Spleen (tissue), 11 donors: ENCODE measurements at regions not wholly inside any gene's neighbourhood (a gene's known extent, or its start where the extent isn't known, plus 50 kb on each side); places are given as distances from the start of the nearest gene placed in this dataset.

Experiments
- DNase-seq: peaks from one replicate; pipeline ENCODE4 v3.0.0-alpha.2; 2020
- H3K27ac ChIP-seq, 8 donors: fragments of 200-600 bp; sonication (generic) in 7 of 8; 1 replicate in 4 of 8; 2 replicates in 4 of 8; pipeline versions ENCODE4 v1.5.0 to v1.8.0; 2016 to 2021; ENCODE audit warnings: inconsistent platforms in 4 of 8, mild to moderate bottlenecking in 4 of 8, moderate library complexity in 1 of 8
- H3K27me3 ChIP-seq, 7 donors: fragments of 200-600 bp; sonication (generic) in 6 of 7; replicated peaks in 1 of 7; 1 replicate in 4 of 7; 2 replicates in 3 of 7; pipeline versions ENCODE4 v1.5.0 to v1.8.0; 2016 to 2021; ENCODE audit warnings: inconsistent platforms in 3 of 7, mild to moderate bottlenecking in 1 of 7
- H3K36me3 ChIP-seq, 6 donors: fragments of 200-600 bp; sonication (generic) in 5 of 6; 1 replicate in 4 of 6; 2 replicates in 2 of 6; pipeline versions ENCODE4 v1.5.0 to v1.8.0; 2016 to 2021; ENCODE audit warnings: inconsistent platforms in 2 of 6
- H3K4me1 ChIP-seq, 6 donors: fragments of 200-600 bp; sonication (generic) in 5 of 6; 1 replicate in 3 of 6; 2 replicates in 3 of 6; pipeline versions ENCODE4 v1.5.0 to v1.8.0; 2016 to 2021; ENCODE audit warnings: inconsistent platforms in 3 of 6
- H3K4me3 ChIP-seq, 8 donors: fragments of 200-600 bp; sonication (generic) in 7 of 8; 1 replicate in 4 of 8; 2 replicates in 4 of 8; pipeline versions ENCODE4 v1.5.0 to v1.8.0; 2016 to 2021; ENCODE audit warnings: inconsistent platforms in 4 of 8, mild to moderate bottlenecking in 4 of 8, moderate library complexity in 2 of 8
- H3K9me3 ChIP-seq, 8 donors: fragments of 200-600 bp; sonication (generic) in 7 of 8; 1 replicate in 4 of 8; 2 replicates in 4 of 8; pipeline versions ENCODE4 v1.5.0 to v1.8.0; 2016 to 2021; ENCODE audit warnings: inconsistent platforms in 4 of 8
- POLR2A ChIP-seq, 3 donors: fragments of 450-650 bp; IDR thresholded peaks; one replicate each; pipeline ENCODE4 v1.5.1; 2017; ENCODE audit warnings: antibody characterized with exemption in 3 of 3, mild to moderate bottlenecking in 1 of 3
- POLR2AphosphoS5 ChIP-seq, 3 donors: sonication (generic); formaldehyde crosslinking; IDR thresholded peaks; one replicate each; pipeline ENCODE4 v1.5.1; 2017; ENCODE audit warnings: antibody characterized with exemption in 3 of 3
- WGBS, 5 donors: extraction: QIAGEN DNeasy Blood & Tissue Kit in 3 of 5; methylation state at CpG; one replicate each; pipeline versions ENCODE4 v1.1.5 to v1.1.7; 2013 to 2018; 5-methylcytosine and 5-hydroxymethylcytosine counted together
- intact Hi-C: fragments of 100-400 bp; cut with DNase I; formaldehyde crosslinking; loops from one replicate; pipeline ENCODE4 v1.15.0; 2023; ENCODE audit warnings: low total_unique reads
- TF ChIP-seq, protein P1 (sequence below), 11 experiments: fragments of 200-600 bp in 7 of 11; fragments of 450-650 bp in 4 of 11; sonication (generic) in 4 of 11; IDR thresholded peaks in 8 of 11; conservative IDR thresholded peaks in 3 of 11; 1 replicate in 7 of 11; 2 replicates in 4 of 11; pipeline versions ENCODE4 v1.4.0 to v1.8.0; 2016 to 2021; ENCODE audit warnings: antibody characterized with exemption in 11 of 11, inconsistent platforms in 4 of 11, mild to moderate bottlenecking in 1 of 11
- donor health status: healthy with polysubstance abuse.
- donor health status: DM: no; HTN: no; CAD: no; lungs with moderate emphysema.
- donor health status: DM: no; HTN: no; CAD: no.
- donor health status: Bipolar disorder and iron deficiency.
- donor health status: healthy.
- donor health status: DM: no; HTN: no; CAD: no.
- donor health status: DM: yes; HTN: yes; CAD: no.

DNA sequence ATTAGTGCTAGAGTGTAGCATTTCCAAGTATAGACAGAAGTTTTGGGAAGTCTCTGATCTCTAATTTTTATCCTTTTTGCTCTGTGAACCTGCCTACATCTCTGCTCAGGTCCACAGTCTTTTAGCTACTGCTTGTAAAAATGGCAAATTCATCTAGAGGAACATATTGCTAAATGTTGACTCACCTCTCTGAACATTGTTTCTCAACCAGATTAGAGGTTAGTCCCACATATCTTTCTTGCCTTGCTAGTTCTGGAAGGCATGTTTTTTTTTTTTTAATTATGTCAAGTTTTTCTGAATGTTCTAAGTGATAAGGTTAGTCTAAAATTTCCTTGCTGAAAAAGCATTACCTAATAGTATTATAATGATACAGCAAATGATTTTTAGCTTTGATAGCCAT is 2889.6 kb upstream of the PCDH20 start:
- intact Hi-C loops = no loop called here
- TF ChIP-seq, protein P1, sequence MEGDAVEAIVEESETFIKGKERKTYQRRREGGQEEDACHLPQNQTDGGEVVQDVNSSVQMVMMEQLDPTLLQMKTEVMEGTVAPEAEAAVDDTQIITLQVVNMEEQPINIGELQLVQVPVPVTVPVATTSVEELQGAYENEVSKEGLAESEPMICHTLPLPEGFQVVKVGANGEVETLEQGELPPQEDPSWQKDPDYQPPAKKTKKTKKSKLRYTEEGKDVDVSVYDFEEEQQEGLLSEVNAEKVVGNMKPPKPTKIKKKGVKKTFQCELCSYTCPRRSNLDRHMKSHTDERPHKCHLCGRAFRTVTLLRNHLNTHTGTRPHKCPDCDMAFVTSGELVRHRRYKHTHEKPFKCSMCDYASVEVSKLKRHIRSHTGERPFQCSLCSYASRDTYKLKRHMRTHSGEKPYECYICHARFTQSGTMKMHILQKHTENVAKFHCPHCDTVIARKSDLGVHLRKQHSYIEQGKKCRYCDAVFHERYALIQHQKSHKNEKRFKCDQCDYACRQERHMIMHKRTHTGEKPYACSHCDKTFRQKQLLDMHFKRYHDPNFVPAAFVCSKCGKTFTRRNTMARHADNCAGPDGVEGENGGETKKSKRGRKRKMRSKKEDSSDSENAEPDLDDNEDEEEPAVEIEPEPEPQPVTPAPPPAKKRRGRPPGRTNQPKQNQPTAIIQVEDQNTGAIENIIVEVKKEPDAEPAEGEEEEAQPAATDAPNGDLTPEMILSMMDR (IDR thresholded peaks at IDR 0.05 in 8 of 11, conservative IDR thresholded peaks at IDR 0.05 in 3 of 11) = no peak
- no peak for TF ChIP-seq POLR2AphosphoS5 (IDR thresholded peaks at IDR 0.05)
- no peak for TF ChIP-seq POLR2A (IDR thresholded peaks at IDR 0.05)
- H3K4me1 ChIP-seq = no peaks in the 10 kb centered on the region
- no peak overlapping the region for H3K4me3 ChIP-seq
- no peak for DNase-seq
- no peaks in the 10 kb centered on the region for H3K27me3 ChIP-seq
- H3K9me3 ChIP-seq = peaks cover 0 to 14% (median 4%) of the 10 kb centered on the region in 8 donors
- H3K27ac ChIP-seq = no peak overlapping the region
- H3K36me3 ChIP-seq = no peaks in the 10 kb centered on the region

DNA sequence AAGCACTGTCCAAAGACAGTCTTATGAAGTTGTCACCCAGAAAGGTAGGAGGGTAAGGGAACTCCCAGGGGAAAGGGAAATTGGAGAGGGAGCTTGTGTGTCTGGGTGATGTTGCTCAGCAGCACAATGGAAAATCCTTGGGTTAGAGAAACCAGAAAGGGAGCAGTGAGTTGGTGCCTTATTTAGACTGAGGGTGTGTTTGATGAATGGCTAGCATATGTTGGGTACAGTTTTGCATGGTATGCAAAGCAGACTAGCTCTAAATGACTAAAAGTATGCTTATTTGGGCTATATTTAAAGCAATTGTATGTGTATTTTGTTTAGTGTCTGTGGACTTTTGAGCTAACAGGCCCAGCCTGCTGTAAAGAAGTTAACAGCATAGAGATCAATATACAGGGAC is 2884.6 kb upstream of the PCDH20 start:
- no peak for DNase-seq
- Histone ChIP-seq H3K27ac (no peak overlapping the region), H3K36me3 (no peaks in the 10 kb centered on the region), H3K27me3 (no peaks in the 10 kb centered on the region), H3K4me3 (no peak overlapping the region), H3K9me3 (peaks cover 0 to 20% (median 5%) of the 10 kb centered on the region in 8 donors), H3K4me1 (no peaks in the 10 kb centered on the region)
- TF ChIP-seq, protein P1 (IDR thresholded peaks at IDR 0.05 in 8 of 11, conservative IDR thresholded peaks at IDR 0.05 in 3 of 11) = no peak
- no peak for TF ChIP-seq POLR2AphosphoS5 (IDR thresholded peaks at IDR 0.05)
- no peak for TF ChIP-seq POLR2A (IDR thresholded peaks at IDR 0.05)
- intact Hi-C loops = no loop called here

DNA sequence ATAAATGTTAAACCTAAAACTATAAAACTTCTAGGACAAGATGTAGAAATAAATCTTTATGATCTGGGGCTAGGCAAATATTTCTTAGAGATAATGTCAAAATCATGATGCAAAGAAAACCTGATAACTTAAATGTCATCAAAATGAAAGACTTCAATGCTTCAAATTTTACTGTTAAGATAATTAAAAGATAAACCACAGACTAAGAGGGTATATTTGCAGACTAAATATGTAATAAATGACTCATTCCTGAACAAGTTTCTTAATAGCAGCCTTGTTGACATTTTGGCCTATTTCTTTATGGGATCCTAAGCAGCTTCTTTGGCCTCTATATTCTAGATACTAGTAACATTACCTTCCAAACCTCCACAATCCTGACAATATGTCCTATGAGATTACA is 2878.3 kb upstream of the PCDH20 start:
- Histone ChIP-seq H3K27me3 (no peaks in the 10 kb centered on the region), H3K4me1 (no peaks in the 10 kb centered on the region), H3K27ac (no peak overlapping the region), H3K4me3 (no peak overlapping the region), H3K36me3 (no peaks in the 10 kb centered on the region), H3K9me3 (peaks cover 0 to 12% (median under 1%) of the 10 kb centered on the region in 8 donors)
- DNase-seq = no peak
- TF ChIP-seq POLR2A (IDR thresholded peaks at IDR 0.05) (no peak), POLR2AphosphoS5 (IDR thresholded peaks at IDR 0.05) (no peak)
- TF ChIP-seq, protein P1 (IDR thresholded peaks at IDR 0.05 in 8 of 11, conservative IDR thresholded peaks at IDR 0.05 in 3 of 11) = no peak
- intact Hi-C loops = no loop called here

DNA sequence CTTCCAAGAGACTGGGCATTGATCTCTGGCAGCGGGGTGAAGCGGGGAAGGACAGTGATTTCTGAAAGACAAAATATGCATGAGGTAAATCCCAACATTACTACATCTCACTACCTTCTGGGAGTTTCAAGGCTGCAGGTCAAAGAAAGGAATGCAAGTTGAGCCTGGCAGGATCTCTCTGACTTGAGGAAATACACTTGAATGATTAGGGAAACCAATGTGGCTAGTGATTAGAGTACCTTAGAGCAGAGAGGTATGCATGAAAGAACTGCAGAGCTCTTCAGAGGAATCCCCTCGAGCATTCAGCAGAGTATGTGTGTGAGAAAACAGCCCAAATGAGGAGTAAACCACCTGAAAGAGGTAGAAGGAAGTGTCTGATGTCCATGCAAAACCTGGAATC is 2874.1 kb upstream of the PCDH20 start:
- 69 to 84% (median 76%) methylated on average over 3 of the region's 3 CpGs for WGBS, 5 donors
- intact Hi-C loops = no loop called here

More for the DNA sequence above, 2874.1 kb upstream of the PCDH20 start:
- Histone ChIP-seq H3K9me3 (peaks cover 0 to 17% (median 8%) of the 10 kb centered on the region in 8 donors), H3K27ac (no peak overlapping the region), H3K27me3 (no peaks in the 10 kb centered on the region), H3K4me1 (no peaks in the 10 kb centered on the region), H3K36me3 (no peaks in the 10 kb centered on the region), H3K4me3 (no peak overlapping the region)
- DNase-seq = no peak
- TF ChIP-seq POLR2AphosphoS5 (IDR thresholded peaks at IDR 0.05) (no peak), POLR2A (IDR thresholded peaks at IDR 0.05) (no peak)
- TF ChIP-seq, protein P1 (IDR thresholded peaks at IDR 0.05 in 8 of 11, conservative IDR thresholded peaks at IDR 0.05 in 3 of 11) = no peak
